Transverse colon (tissue), 4 donors: ENCODE measurements at regions not wholly inside any gene's neighbourhood (a gene's known extent, or its start where the extent isn't known, plus 50 kb on each side); places are given as distances from the start of the nearest gene placed in this dataset.

Experiments used
- DNase-seq: peaks from one replicate; pipeline ENCODE4 v3.0.0-alpha.2; 2019
- H3K27ac ChIP-seq, 4 donors: fragments of 200-600 bp; sonication (generic); 2 replicates each; pipeline ENCODE4 v1.5.1; 2016 to 2018; ENCODE audit warnings: inconsistent platforms in 4 of 4
- H3K27me3 ChIP-seq: fragments of 200-600 bp; sonication (generic); 2 replicates; pipeline ENCODE4 v1.5.1; 2017; ENCODE audit warnings: inconsistent platforms
- H3K36me3 ChIP-seq, 4 donors: fragments of 200-600 bp; sonication (generic); 2 replicates each; pipeline ENCODE4 v1.5.1; 2017 to 2019; ENCODE audit warnings: inconsistent platforms in 4 of 4
- H3K4me1 ChIP-seq, 4 donors: fragments of 200-600 bp; sonication (generic); 2 replicates each; pipeline ENCODE4 v1.5.1; 2017 to 2020; ENCODE audit warnings: inconsistent platforms in 4 of 4
- H3K4me3 ChIP-seq, 4 donors: fragments of 200-600 bp; sonication (generic); 1 replicate in 1 of 4; 2 replicates in 3 of 4; pipeline versions ENCODE4 v1.5.1 to v1.6.1; 2017 to 2019; ENCODE audit warnings: inconsistent platforms in 4 of 4
- H3K9me3 ChIP-seq, 2 donors: fragments of 200-600 bp; sonication (generic); 2 replicates each; pipeline ENCODE4 v1.5.1; 2017 to 2019; ENCODE audit warnings: inconsistent platforms in 2 of 2
- EP300 ChIP-seq: sonication (generic); formaldehyde crosslinking; IDR thresholded peaks from one replicate; pipeline ENCODE4 v1.6.1; 2017; ENCODE audit warnings: antibody characterized with exemption, low read depth
- POLR2A ChIP-seq: fragments of 450-650 bp; IDR thresholded peaks from one replicate; pipeline ENCODE4 v1.6.1; 2016; ENCODE audit warnings: antibody characterized with exemption, mild to moderate bottlenecking, moderate library complexity
- POLR2AphosphoS5 ChIP-seq, 3 donors: sonication (generic); formaldehyde crosslinking; IDR thresholded peaks; one replicate each; pipeline ENCODE4 v1.6.1; 2016; ENCODE audit warnings: antibody characterized with exemption in 3 of 3
- WGBS, 2 donors: methylation state at CpG; one replicate each; pipeline ENCODE4 v1.1.5; 2018; ENCODE audit warnings: low coverage in 1 of 2; 5-methylcytosine and 5-hydroxymethylcytosine counted together
- in situ Hi-C, 4 donors: fragments of 200-750 bp; cut with MboI; loops; one replicate each; pipeline versions ENCODE4 v1.15.0 to v1.15.1; 2017; ENCODE audit warnings: low sequenced_read_pairs in 3 of 4, low pct_ligation_motif_present in 1 of 4, low pct_unique_long_range_greater_than_20kb in 1 of 4
- intact Hi-C: fragments of 100-400 bp; cut with DNase I; formaldehyde crosslinking; loops from one replicate; pipeline ENCODE4 v1.15.1; 2023; ENCODE audit warnings: low total_unique reads
- TF ChIP-seq, protein P1 (sequence below), 5 experiments: fragments of 200-600 bp in 3 of 5; fragments of 450-650 bp in 2 of 5; sonication (generic) in 3 of 5; IDR thresholded peaks; 1 replicate in 2 of 5; 2 replicates in 3 of 5; pipeline ENCODE4 v1.5.1; 2016 to 2017; ENCODE audit warnings: antibody characterized with exemption in 5 of 5, inconsistent platforms in 3 of 5, mild to moderate bottlenecking in 2 of 5, moderate library complexity in 1 of 5

DNA sequence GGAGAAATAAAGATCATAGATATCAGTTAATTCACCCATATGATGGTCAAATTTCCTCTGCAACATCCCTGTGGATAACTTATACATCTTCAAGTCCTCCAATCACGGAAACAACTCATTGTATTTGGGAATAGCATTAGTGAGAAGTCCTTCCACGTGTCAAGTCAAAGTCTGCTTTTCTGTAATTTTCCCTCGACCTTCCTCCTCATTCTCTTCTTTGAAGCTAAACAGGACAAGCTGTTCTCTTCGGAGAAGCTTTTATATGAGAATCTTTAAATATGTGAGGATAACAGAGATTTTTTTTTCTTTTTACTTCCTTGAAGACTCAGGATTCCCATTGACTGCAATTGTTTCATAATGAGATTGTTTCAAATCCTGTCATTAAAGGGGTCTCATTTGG is 230.4 kb downstream of the ZPLD1 start:
- in situ Hi-C loops (no loop called here), intact Hi-C loops (no loop called here)
- H3K4me1 ChIP-seq, result no peaks in the 10 kb centered on the region
- DNase-seq, result no peak
- H3K9me3 ChIP-seq, result no peaks in the 10 kb centered on the region
- no peaks in the 10 kb centered on the region for H3K27me3 ChIP-seq
- no peak overlapping the region for H3K27ac ChIP-seq
- WGBS, 2 donors, result 66 to 69% methylated on average over 4 of the region's 4 CpGs
- TF ChIP-seq, protein P1, sequence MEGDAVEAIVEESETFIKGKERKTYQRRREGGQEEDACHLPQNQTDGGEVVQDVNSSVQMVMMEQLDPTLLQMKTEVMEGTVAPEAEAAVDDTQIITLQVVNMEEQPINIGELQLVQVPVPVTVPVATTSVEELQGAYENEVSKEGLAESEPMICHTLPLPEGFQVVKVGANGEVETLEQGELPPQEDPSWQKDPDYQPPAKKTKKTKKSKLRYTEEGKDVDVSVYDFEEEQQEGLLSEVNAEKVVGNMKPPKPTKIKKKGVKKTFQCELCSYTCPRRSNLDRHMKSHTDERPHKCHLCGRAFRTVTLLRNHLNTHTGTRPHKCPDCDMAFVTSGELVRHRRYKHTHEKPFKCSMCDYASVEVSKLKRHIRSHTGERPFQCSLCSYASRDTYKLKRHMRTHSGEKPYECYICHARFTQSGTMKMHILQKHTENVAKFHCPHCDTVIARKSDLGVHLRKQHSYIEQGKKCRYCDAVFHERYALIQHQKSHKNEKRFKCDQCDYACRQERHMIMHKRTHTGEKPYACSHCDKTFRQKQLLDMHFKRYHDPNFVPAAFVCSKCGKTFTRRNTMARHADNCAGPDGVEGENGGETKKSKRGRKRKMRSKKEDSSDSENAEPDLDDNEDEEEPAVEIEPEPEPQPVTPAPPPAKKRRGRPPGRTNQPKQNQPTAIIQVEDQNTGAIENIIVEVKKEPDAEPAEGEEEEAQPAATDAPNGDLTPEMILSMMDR (IDR thresholded peaks at IDR 0.05), result no peak
- TF ChIP-seq EP300, result no peak
- no peak overlapping the region for H3K4me3 ChIP-seq
- no peaks in the 10 kb centered on the region for H3K36me3 ChIP-seq

DNA sequence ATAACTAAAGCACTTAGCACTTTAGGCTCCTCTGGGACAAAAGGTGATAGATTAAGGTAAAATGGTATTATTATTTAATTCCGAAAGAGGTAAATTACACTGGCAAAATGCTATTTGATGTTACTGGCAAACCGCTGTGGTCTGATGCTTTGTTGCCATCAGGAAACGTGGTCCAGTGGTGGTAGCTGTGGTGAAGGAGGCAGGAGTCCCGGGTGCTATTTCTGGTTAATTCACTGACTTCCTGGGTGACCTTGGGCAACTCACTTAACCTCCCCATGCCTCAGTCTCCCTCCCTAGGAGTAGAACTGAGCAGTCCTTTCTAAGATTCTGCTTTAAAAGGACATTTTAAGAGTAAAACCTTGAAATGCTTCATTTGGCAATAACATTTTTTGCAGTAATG is 233.4 kb downstream of the ZPLD1 start:
- H3K4me3 ChIP-seq, result no peak overlapping the region
- no peak overlapping the region for H3K27ac ChIP-seq
- TF ChIP-seq EP300, result no peak
- TF ChIP-seq, protein P1 (IDR thresholded peaks at IDR 0.05), result no peak
- no peak for TF ChIP-seq POLR2A
- no peak for TF ChIP-seq POLR2AphosphoS5 (IDR thresholded peaks at IDR 0.05)
- no peaks in the 10 kb centered on the region for H3K9me3 ChIP-seq
- no peaks in the 10 kb centered on the region for H3K4me1 ChIP-seq
- H3K27me3 ChIP-seq, result no peaks in the 10 kb centered on the region
- no peak for DNase-seq
- in situ Hi-C loops (no loop called here), intact Hi-C loops (no loop called here)
- WGBS, 2 donors, result 68 to 100% methylated on average over 1 to 4 of the region's 4 CpGs
- H3K36me3 ChIP-seq, result no peaks in the 10 kb centered on the region

DNA sequence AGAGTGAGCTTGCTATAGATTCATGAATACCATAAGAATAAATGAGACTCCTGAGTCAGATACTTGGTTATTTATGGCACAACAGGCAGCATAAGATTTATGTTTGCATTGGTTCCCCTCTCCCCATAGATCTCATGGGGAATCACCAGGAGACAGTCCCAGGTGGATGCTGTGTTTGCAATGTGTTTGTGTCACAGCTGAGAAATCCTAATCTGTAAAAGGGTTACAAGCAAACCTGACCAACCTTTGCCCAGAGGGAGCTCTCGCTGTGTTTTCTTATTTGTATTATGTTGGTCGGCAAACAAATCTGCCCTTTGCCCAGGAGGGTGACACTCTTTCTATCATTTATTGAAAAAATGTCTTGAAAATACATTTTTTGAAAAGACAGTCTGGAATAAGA is 236.2 kb downstream of the ZPLD1 start:
- no peak overlapping the region for H3K4me3 ChIP-seq
- no peaks in the 10 kb centered on the region for H3K27me3 ChIP-seq
- H3K9me3 ChIP-seq, result no peaks in the 10 kb centered on the region
- 55 to 92% methylated on average over 2 of the region's 2 CpGs for WGBS, 2 donors
- intact Hi-C loops, result no loop called here
- in situ Hi-C loops, result no loop called here
- no peak overlapping the region for H3K27ac ChIP-seq
- peaks cover 0 to 5% (median 0%) of the 10 kb centered on the region in 4 donors for H3K4me1 ChIP-seq
- TF ChIP-seq POLR2A (no peak), EP300 (no peak), POLR2AphosphoS5 (IDR thresholded peaks at IDR 0.05) (no peak)
- TF ChIP-seq, protein P1 (IDR thresholded peaks at IDR 0.05), result no peak
- no peaks in the 10 kb centered on the region for H3K36me3 ChIP-seq
- no peak for DNase-seq

DNA sequence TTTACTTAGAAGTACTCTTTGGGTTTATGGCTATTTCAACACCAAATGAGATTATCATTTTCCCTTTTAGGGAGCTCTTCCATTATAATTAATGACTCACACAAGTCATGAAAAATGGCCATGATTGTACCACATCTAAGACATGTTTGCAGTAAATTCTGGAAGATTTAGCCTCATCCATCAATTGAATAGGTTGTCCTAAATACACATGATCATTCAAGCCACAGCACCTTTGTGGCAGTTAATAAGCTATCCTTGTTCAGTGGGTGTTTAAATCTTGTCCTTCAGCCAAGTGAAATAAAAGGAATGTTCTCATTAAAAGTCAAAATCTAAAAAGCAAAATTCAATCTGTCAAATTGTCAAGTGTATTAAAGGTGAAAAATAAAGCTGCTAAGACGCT is 237.5 kb downstream of the ZPLD1 start:
- DNase-seq, result no peak
- H3K4me1 ChIP-seq, result peaks cover 0 to 5% (median 0%) of the 10 kb centered on the region in 4 donors
- H3K9me3 ChIP-seq, result no peaks in the 10 kb centered on the region
- WGBS, 2 donors, result 62 to 75% methylated on average over 1 of the region's 1 CpG
- no peaks in the 10 kb centered on the region for H3K27me3 ChIP-seq
- no peak overlapping the region for H3K27ac ChIP-seq
- intact Hi-C loops (no loop called here), in situ Hi-C loops (no loop called here)
- no peaks in the 10 kb centered on the region for H3K36me3 ChIP-seq
- TF ChIP-seq, protein P1 (IDR thresholded peaks at IDR 0.05), result no peak
- no peak for TF ChIP-seq POLR2A
- no peak for TF ChIP-seq POLR2AphosphoS5 (IDR thresholded peaks at IDR 0.05)
- TF ChIP-seq EP300, result no peak
- H3K4me3 ChIP-seq, result no peak overlapping the region
